OCI-LY3 (cell line): ENCODE measurements at regions not wholly inside any gene's neighbourhood (a gene's known extent, or its start where the extent isn't known, plus 50 kb on each side); places are given as distances from the start of the nearest gene placed in this dataset.

Source experiments
- EZH2phosphoT487 ChIP-seq: fragments of 200-600 bp; shearing (Covaris generic); IDR thresholded peaks from 2 replicates; pipeline ENCODE4 v1.6.1; 2018; ENCODE audit warnings: antibody characterized with exemption, mixed run types, low read depth
- TF ChIP-seq, protein P1 (sequence below): fragments of 200-600, 300-600 bp; sonication (generic); IDR thresholded peaks from 2 replicates; pipeline ENCODE4 v1.5.1; 2014; ENCODE audit warnings: antibody characterized with exemption, low read length, low read depth

DNA sequence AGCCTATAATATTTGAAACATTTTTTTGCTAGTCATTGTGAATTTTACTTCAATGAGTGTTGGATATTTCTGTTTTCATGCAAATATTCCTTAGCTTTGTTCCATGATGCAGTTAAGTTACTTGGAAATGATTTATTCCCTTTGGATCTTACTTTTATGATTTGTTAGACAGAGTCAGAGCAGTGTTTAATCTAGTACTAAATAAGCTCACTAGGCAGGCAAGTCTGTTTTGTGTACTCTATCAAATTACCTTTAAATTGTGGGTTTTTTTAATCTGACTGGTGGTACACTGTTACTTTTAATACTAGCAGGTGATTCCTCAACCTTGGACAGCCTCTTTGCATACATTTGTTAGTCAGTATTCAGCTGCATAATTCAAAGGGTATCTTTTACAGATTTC lies 173.3 kb upstream of the MBNL1 start:
- TF ChIP-seq, protein P1, sequence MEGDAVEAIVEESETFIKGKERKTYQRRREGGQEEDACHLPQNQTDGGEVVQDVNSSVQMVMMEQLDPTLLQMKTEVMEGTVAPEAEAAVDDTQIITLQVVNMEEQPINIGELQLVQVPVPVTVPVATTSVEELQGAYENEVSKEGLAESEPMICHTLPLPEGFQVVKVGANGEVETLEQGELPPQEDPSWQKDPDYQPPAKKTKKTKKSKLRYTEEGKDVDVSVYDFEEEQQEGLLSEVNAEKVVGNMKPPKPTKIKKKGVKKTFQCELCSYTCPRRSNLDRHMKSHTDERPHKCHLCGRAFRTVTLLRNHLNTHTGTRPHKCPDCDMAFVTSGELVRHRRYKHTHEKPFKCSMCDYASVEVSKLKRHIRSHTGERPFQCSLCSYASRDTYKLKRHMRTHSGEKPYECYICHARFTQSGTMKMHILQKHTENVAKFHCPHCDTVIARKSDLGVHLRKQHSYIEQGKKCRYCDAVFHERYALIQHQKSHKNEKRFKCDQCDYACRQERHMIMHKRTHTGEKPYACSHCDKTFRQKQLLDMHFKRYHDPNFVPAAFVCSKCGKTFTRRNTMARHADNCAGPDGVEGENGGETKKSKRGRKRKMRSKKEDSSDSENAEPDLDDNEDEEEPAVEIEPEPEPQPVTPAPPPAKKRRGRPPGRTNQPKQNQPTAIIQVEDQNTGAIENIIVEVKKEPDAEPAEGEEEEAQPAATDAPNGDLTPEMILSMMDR: no peak
- no peak for TF ChIP-seq EZH2phosphoT487
